ENCODE measurements at regions not wholly inside any gene's neighbourhood (a gene's known extent, or its start where the extent isn't known, plus 50 kb on each side); places are given as distances from the start of the nearest gene placed in this dataset.

GRCh38 chr9:113748135-113748534, 128.0 kb upstream of the ZNF618 start:
- CTCF ChIA-PET = no interaction called here
- H3K79me1 ChIP-seq (ENCODE audit: low read depth in 1 of 2, low read length in 2 of 2) = no peaks in the 10 kb centered on the region
- H3K23ac ChIP-seq (ENCODE audit: low read depth, low read length) = no peak overlapping the region
- no TSS peak for BruUV-seq (replicated peaks)
- H3K56ac ChIP-seq (ENCODE audit: extremely low read depth, insufficient read depth, low read length) = no peak overlapping the region
- no peak overlapping the region for H3K14ac ChIP-seq (replicated peaks; ENCODE audit: low read depth, low read length)
- H3K27ac ChIP-seq (ENCODE audit: insufficient read depth, low read length) = no peak overlapping the region
- no peak overlapping the region for H2AFZ ChIP-seq (replicated peaks; ENCODE audit: low read length, poor library complexity)
- TF ChIP-seq MXI1 (IDR thresholded peaks at IDR 0.05; ENCODE audit: borderline replicate concordance, low read depth, low read length) = no peak
- no peak overlapping the region for H4K8ac ChIP-seq (ENCODE audit: low read depth in 2 of 2, low read length in 2 of 2)
- no peak overlapping the region for H4K5ac ChIP-seq (ENCODE audit: low read depth, low read length)
- peaks cover 22% of the 10 kb centered on the region for H3K27me3 ChIP-seq (ENCODE audit: control insufficient read depth, insufficient read depth, low read length)
- H3K4me3 ChIP-seq (ENCODE audit: insufficient read depth, low read depth, low read length) = no peak overlapping the region
- no peak for DNase-seq
- POLR2A ChIA-PET (ENCODE audit: unreplicated experiment) = no interaction called here
- no peak overlapping the region for H2AK9ac ChIP-seq (replicated peaks; ENCODE audit: low read depth, low read length, poor library complexity)
- no peak overlapping the region for H2AK5ac ChIP-seq (ENCODE audit: low read depth, low read length)
- intact Hi-C loops (cut with micrococcal nuclease) (no loop called here), dilution Hi-C loops (cut with HindIII; ENCODE audit: low sequenced_read_pairs, unreplicated experiment) (no loop called here), in situ Hi-C loops (cut with MboI; ENCODE audit: low sequenced_read_pairs) (no loop called here)
- no peak overlapping the region for H3K4me2 ChIP-seq (ENCODE audit: low read depth, low read length)
- no peak overlapping the region for H2BK20ac ChIP-seq (ENCODE audit: low read depth, low read length)
- no peak for ATAC-seq (ENCODE audit: low read depth)
- no peak overlapping the region for H4K91ac ChIP-seq (ENCODE audit: insufficient read depth, low read depth, low read length)
- H3K4me1 ChIP-seq (ENCODE audit: control insufficient read depth, insufficient read depth, low read length) = no peaks in the 10 kb centered on the region
- no peaks in the 10 kb centered on the region for H3K36me3 ChIP-seq (ENCODE audit: control insufficient read depth, insufficient read depth, low read length)
- H3K9ac ChIP-seq (ENCODE audit: low read depth, low read length) = no peak overlapping the region
- H3K18ac ChIP-seq (ENCODE audit: low read depth, low read length) = no peak overlapping the region
- no peak overlapping the region for H2BK120ac ChIP-seq (ENCODE audit: low read depth, low read length)
- no peaks in the 10 kb centered on the region; the same call in 1 of the 2 replicates for H3K9me3 ChIP-seq (ENCODE audit: control insufficient read depth, insufficient read depth, low read length)
- no peak overlapping the region for H3K4ac ChIP-seq (ENCODE audit: low read depth, low read length)
- no peaks in the 10 kb centered on the region for H4K20me1 ChIP-seq (ENCODE audit: insufficient read depth, low read length)
- H3K9me1 ChIP-seq (ENCODE audit: insufficient read depth, low read length) = no peaks in the 10 kb centered on the region
- H2BK5ac ChIP-seq (ENCODE audit: low read depth, low read length, poor library complexity, severe bottlenecking) = no peak overlapping the region
- no peak overlapping the region for H2BK15ac ChIP-seq (ENCODE audit: low read depth, low read length)

Measured in IMR-90 (cell line).